ENCODE measurements at regions not wholly inside any gene's neighbourhood (a gene's known extent, or its start where the extent isn't known, plus 50 kb on each side); places are given as distances from the start of the nearest gene placed in this dataset.

DNA sequence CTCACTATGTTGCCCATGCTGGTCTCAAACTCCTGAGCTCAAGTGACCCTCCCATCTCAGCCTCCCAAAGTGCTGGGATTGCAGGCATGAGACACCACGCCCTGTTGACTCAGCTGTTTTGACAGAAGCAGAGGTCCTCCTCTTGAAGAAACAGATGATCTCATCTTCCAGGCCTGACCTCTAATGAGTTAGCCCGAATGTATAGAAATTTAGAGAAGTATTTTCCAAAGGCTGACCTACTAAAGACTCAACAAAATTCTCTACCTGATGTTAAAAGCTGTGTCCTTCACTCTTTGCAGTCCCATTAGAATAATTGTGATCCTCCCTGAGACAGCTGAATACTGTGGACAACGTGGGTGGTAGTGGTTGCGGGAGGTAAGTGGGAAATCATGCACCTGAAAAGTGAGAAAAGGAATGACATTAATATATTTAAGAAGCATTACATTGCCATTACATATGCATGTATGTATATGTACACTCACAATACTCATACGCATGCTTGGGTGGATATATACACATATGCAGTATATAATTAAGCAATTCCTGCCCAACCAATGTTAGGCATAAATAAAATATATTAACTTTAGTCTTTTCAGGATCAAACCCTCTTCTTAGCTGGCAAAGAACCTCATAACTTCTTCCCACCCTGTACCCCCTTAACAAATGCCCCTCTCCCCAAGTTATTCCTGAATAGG is 204.6 kb upstream of the NR2F2 start:
- intact Hi-C loops (cut with DNase I; ENCODE audit: low total_unique reads) = no loop called here
- H3K27ac ChIP-seq = no peak overlapping the region

DNA sequence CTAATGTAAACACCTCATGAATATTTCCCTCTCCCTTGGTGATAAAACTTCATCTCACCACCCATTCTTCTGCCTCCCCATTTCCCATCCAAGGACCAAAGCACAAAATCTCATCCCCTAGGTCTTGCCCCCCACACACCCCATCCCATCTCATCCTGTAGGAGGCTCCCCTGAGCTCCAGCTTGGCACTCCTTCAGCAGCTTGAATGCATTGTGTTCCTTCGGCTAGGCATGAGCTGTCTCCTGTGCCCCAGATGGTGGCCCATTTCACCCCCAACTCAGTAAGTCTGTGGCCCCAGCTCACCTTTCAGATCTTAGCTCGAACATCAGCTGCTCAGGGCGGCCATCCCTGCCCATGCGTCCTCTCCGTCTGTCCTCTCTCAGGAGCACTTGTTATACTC is 203.6 kb upstream of the NR2F2 start:
- Histone ChIP-seq H3K36me3 (no peaks in the 10 kb centered on the region), H3K27me3 (no peaks in the 10 kb centered on the region), H3K4me1 (no peaks in the 10 kb centered on the region), H3K27ac (no peak overlapping the region), H3K4me3 (no peak overlapping the region), H3K9me3 (no peaks in the 10 kb centered on the region)
- DNase-seq (ENCODE audit: low spot score in 2 of 2) = no peak
- intact Hi-C loops (cut with DNase I; ENCODE audit: low total_unique reads) = no loop called here
- TF ChIP-seq, protein P1, sequence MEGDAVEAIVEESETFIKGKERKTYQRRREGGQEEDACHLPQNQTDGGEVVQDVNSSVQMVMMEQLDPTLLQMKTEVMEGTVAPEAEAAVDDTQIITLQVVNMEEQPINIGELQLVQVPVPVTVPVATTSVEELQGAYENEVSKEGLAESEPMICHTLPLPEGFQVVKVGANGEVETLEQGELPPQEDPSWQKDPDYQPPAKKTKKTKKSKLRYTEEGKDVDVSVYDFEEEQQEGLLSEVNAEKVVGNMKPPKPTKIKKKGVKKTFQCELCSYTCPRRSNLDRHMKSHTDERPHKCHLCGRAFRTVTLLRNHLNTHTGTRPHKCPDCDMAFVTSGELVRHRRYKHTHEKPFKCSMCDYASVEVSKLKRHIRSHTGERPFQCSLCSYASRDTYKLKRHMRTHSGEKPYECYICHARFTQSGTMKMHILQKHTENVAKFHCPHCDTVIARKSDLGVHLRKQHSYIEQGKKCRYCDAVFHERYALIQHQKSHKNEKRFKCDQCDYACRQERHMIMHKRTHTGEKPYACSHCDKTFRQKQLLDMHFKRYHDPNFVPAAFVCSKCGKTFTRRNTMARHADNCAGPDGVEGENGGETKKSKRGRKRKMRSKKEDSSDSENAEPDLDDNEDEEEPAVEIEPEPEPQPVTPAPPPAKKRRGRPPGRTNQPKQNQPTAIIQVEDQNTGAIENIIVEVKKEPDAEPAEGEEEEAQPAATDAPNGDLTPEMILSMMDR (IDR thresholded peaks at IDR 0.05) = no peak
- TF ChIP-seq POLR2A (IDR thresholded peaks at IDR 0.05) (no peak), POLR2AphosphoS5 (IDR thresholded peaks at IDR 0.05) (no peak)

More for the DNA sequence above, 204.6 kb upstream of the NR2F2 start:
- Histone ChIP-seq H3K4me3 (no peak overlapping the region), H3K4me1 (no peaks in the 10 kb centered on the region), H3K9me3 (no peaks in the 10 kb centered on the region), H3K27me3 (no peaks in the 10 kb centered on the region), H3K36me3 (no peaks in the 10 kb centered on the region)
- TF ChIP-seq, protein P1 (IDR thresholded peaks at IDR 0.05) = no peak
- TF ChIP-seq POLR2A (IDR thresholded peaks at IDR 0.05) (no peak), POLR2AphosphoS5 (IDR thresholded peaks at IDR 0.05) (no peak)
- DNase-seq (ENCODE audit: low spot score in 2 of 2) = no peak

DNA sequence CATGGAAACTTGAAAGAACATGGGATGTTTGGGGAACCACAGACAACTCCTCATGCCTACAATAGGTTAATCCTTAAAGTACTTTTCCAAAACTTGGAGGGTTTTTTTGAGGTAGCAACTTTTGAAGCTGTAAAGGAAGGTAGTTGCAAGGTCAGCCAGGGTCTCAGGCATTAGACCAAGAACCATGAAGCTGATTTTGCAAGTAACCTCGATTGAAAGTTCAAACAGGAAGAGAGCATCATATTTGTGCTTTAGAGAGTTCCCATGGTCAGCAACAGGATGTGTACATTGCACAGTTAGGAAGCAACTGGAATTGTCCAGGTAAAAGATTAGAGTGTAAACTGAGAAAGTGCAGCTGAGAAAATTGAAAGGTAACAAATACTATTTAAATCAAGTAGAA is 199.8 kb upstream of the NR2F2 start:
- DNase-seq (ENCODE audit: low spot score in 2 of 2) = no peak
- no peaks in the 10 kb centered on the region for H3K4me1 ChIP-seq
- H3K4me3 ChIP-seq = no peak overlapping the region
- H3K27ac ChIP-seq = no peak overlapping the region
- no peaks in the 10 kb centered on the region for H3K36me3 ChIP-seq
- TF ChIP-seq, protein P1 (IDR thresholded peaks at IDR 0.05) = no peak
- no peak for TF ChIP-seq POLR2AphosphoS5 (IDR thresholded peaks at IDR 0.05)
- no peak for TF ChIP-seq POLR2A (IDR thresholded peaks at IDR 0.05)
- no peaks in the 10 kb centered on the region for H3K27me3 ChIP-seq
- intact Hi-C loops (cut with DNase I; ENCODE audit: low total_unique reads) = no loop called here
- no peaks in the 10 kb centered on the region for H3K9me3 ChIP-seq

DNA sequence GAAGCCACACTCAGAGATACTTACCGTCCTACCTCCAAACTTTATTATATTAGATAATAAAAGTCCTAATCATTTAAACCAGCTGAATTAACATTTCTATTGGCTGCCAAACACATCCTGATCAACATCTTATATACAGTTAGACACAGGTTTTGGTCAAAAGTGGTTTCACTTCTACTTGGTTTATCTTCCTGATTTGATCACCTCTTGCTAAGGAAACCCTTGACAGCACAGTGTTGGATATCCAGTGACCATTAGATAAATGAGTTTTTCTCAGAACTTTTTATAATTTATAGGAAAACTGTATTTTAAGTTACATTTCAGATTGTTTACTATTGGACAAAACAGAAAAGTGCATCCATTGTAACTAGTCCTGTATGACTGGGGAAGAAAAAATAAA is 198.4 kb upstream of the NR2F2 start:
- DNase-seq (ENCODE audit: low spot score in 2 of 2) = no peak
- TF ChIP-seq, protein P1 (IDR thresholded peaks at IDR 0.05) = no peak
- Histone ChIP-seq H3K36me3 (no peaks in the 10 kb centered on the region), H3K9me3 (no peaks in the 10 kb centered on the region), H3K4me1 (no peaks in the 10 kb centered on the region), H3K4me3 (no peak overlapping the region), H3K27me3 (no peaks in the 10 kb centered on the region), H3K27ac (no peak overlapping the region)
- intact Hi-C loops (cut with DNase I; ENCODE audit: low total_unique reads) = no loop called here

DNA sequence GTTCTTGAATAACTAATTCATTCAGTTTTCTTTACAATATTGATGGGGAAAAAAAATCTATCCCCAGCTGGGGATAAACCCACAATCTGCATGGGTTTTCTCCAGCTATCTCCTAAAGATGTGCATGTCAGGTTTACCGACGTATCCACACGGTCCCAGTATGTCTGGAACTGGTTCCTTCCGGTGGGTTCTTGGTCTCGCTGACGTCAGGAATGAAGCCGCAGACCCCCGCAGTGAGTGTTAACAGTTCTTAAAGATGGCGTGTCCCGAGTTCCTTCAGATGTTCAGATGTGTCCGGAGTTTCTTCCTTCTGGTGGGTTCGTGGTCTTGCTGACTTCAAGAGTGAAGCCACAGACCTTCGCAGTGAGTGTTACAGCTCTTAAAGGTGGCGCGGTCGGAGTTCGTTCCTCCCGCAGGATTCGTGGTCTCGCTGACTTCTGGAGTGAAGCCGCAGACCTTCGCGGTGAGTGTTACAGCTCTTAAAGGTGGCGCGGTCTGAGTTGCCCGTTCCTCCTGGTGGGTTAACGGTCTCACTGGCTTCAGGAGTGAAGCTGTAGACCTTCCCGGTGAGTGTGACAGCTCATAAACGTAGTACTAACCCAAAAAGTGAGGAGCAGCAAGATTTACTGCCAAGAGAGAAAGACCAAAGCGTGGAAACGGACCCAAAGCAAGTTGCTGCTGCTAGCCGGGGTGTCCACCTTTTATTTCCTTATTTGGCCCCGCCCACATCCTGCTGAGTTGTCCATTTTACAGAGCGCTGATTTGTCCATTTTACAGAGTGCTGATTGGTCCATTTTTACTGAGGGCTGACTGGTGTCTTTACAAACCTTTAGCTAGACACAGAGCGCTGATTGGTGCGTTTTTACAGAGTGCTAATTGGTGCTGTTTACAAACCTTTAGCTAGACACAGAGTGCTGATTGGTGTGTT is 195.1 kb upstream of the NR2F2 start:
- no peak overlapping the region for H3K27ac ChIP-seq
- DNase-seq (ENCODE audit: low spot score in 2 of 2) = no peak
- no peak overlapping the region for H3K4me3 ChIP-seq
- H3K36me3 ChIP-seq = no peaks in the 10 kb centered on the region
- H3K27me3 ChIP-seq = no peaks in the 10 kb centered on the region
- intact Hi-C loops (cut with DNase I; ENCODE audit: low total_unique reads) = no loop called here
- no peaks in the 10 kb centered on the region for H3K4me1 ChIP-seq
- TF ChIP-seq POLR2A (IDR thresholded peaks at IDR 0.05) = no peak
- H3K9me3 ChIP-seq = no peaks in the 10 kb centered on the region
